HG03575 (cell line): ENCODE measurements at regions not wholly inside any gene's neighbourhood (a gene's known extent, or its start where the extent isn't known, plus 50 kb on each side); places are given as distances from the start of the nearest gene placed in this dataset.
"Not testable (repeated sequence)": the region's sequence is repeated elsewhere in the genome, so short reads cannot be mapped to it uniquely, and the experiment has no call there.

ENCODE experiments used
- ATAC-seq: cut with Tn5 transposase; IDR thresholded peaks from one replicate; pipeline ENCODE4 v1.9.1; 2021; ENCODE audit not compliant: unreplicated experiment, insufficient number of reproducible peaks, low FRiP score; ENCODE audit errors: extremely low read depth

DNA sequence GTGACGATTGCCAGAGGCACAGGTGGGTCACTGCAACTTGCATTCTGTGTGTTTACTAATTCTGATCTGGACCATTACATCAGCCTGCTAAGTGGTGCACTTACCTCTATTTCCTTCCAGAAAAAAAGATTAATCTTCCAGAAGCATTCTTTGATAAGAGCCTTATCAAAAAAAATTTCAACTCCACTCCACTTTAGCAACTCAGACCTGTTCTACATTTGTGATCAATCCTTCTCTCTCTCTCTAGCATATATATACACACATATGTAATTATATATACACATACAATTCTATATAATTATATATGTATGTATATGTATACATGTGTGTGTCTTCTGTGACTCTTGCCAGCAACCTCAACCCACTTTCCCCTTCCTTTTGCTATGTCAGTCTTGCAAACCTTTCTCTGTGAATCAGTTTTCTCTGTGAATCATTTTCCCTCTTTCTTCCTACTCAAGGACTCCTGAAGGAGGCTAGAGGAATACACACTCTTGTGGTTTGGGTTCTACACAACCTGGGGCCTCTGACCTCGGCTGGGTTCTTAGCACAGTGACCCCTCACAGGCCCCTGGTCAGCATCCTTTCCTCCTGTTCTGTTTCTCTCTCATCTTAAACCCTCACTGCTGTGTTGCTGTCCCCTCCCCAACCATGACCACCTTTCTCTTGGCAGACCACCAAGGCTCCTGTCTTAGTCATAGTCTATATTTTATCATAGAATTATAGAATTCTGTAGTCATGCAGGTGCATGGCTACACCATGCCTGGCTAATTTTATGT, 130.4 kb upstream of the PELI1 start:
- ATAC-seq: no peak

DNA sequence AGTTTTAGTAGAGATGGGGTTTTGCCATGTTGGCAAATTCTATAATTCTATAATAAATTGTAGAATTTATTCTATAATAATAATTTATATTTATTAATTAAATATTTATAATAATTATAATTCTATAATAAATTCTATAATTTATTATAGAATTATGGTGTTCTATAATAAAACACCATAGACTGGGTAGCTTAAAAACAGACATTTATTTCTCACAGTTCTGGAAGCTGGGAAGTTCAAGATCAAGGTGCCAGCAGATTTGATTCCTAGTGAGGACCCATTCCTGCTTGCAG, 130.9 kb upstream of the PELI1 start:
- no peak for ATAC-seq

GRCh38 chr2:64276417-64277095, 132.3 kb upstream of the PELI1 start:
- no peak for ATAC-seq

DNA sequence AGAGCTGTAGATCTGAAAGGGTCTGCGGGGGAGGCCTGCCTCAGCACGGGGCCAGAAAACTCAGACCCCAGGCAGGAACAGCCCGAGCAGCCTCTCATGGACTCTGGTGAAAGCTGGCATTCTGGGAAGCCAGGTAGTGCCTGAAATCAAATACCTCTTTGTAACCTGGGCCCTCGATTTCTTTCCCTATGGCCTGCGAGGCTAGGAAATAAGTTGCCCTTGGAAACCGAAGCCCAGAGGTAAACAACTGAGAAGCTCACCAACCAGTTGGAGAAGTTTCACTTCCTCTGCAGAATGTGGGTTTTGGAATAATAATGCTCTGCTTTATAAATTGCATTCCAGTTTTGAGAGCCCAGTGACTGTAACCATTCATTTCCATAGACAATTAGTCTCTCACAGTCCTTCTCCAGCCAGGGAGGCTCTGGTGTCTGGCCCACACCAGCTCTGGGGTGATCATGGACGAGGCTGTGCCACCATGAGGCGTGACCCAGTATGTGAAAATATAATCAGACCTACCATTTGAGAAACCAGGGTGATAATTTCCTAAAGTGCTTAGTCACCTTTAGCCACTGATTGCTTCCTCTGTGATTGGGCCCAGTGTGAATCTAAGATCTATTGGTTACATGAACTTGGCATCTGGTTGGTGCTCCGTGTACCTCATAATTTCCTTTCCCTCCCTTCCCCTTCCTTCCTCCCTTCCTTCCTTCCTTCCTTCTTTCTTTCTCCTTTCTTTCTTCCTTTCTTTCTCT, 133.1 kb upstream of the PELI1 start:
- no peak for ATAC-seq

- ATAC-seq: not testable (repeated sequence)
Measured at GRCh38 chr2:64280812-64281211, 136.6 kb upstream of the PELI1 start.

- no peak for ATAC-seq
Measured at GRCh38 chr2:64283006-64283570, 138.9 kb upstream of the PELI1 start.

DNA sequence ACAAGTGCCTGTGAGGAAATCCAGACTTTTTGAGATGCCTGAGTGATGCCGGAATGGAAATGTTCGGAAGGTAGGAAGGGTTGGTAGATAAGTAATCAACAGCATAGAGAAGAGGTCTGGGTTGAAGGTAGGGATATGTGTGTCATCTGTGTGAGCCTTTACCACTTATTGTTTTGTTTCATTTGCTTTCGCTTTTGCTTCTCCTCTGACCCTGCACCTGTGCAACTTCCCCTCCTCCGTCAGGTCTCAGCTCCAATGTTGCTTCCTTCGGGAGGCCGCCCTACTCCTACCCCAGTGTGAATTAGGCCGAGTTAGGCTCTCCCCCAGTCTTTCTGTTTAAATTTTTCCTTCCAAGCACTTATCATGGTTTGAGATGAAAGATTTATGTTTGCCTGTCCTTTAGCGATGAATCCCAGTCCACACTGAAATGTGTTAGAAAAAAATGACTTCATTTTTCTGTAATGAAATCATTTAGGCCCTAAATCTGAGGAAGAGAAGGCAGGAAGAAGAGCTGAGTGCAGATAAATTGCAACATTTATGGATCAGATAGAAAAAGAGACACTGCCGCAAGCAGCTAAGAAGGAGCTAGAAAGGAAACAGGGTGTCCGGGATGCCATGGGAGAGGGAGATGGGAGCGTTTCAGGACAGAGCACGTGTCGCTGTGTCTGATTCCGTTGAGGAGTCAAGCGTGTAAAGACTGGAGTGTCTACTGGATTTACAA, 139.6 kb upstream of the PELI1 start:
- ATAC-seq: no peak

DNA sequence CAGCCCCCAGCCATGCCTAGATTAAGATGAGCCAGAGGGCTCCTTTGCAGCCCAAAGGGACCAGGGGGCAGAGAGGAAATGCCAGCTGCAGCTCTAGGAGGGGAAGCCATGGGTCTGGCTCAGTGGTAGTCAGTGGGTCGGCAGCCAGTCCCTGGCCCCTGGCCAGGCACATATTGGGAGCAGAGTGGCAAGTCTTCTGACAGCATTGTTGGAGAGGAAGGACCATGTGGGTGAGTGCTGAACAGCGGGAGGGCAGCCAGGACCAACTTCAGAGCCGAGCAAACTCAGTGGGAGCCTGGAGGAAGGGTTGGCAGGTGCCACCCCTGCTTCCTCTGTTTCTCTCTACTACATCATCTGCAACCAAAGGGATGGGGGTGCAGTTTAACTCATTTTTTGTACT, 140.5 kb upstream of the PELI1 start:
- ATAC-seq: no peak

- no peak for ATAC-seq
Measured at GRCh38 chr2:64287202-64287740, 143.1 kb upstream of the PELI1 start.

- ATAC-seq: no peak
Measured at GRCh38 chr2:64288321-64289193, 144.3 kb upstream of the PELI1 start.

- no peak for ATAC-seq
Measured at GRCh38 chr2:64289251-64289650, 145.0 kb upstream of the PELI1 start.

DNA sequence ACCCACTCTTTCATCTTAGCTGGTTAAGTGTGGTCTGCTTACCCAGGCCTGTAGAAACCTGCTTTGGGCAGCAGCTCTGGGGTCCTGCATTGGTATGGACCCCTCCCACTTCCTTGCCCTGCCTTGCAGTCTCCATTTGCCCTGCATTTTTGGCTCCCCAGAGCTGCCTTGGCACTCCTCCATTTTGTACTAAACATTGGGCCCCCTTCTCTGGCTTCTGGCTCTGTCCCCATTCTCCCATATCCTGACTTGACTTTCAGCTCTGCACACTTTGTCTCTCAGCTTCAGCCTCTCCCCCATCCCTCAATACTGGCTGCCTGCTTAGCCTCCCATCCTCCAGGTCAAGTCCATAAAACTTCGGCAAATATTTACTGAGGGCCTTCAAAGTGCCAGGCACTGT, 145.5 kb upstream of the PELI1 start:
- no peak for ATAC-seq

- ATAC-seq: no peak
Measured at GRCh38 chr2:64291181-64291580, 147.0 kb upstream of the PELI1 start.

- ATAC-seq: no peak
Measured at GRCh38 chr2:64295326-64296139, 151.3 kb upstream of the PELI1 start.

GRCh38 chr2:64296140-64296480, 151.9 kb upstream of the PELI1 start:
- ATAC-seq: no peak

- ATAC-seq: no peak
Measured at GRCh38 chr2:64296695-64297346, 152.6 kb upstream of the PELI1 start.

- ATAC-seq: no peak
Measured at GRCh38 chr2:64298161-64298560, 153.9 kb upstream of the PELI1 start.
